IMR-90 (cell line): ENCODE measurements at regions not wholly inside any gene's neighbourhood (a gene's known extent, or its start where the extent isn't known, plus 50 kb on each side); places are given as distances from the start of the nearest gene placed in this dataset.

Experiments
- ATAC-seq: fragments of 200-7000 bp; cut with Tn5 transposase; 2 replicates; pipeline ENCODE4 v1.9.1; 2020; ENCODE audit warnings: low read depth, mild to moderate bottlenecking, moderate library complexity
- BruUV-seq: library from RNA; stranded (reverse); fragments of 400-500 nt; replicated peaks from 2 replicates; lab custom pipeline; 2021; lab: Mats Ljungman, UMichigan
- CTCF ChIA-PET: fragments of 300-600 bp; formaldehyde crosslinking; extraction: SDS; loops from one replicate; lab custom pipeline; 2021; ENCODE audit warnings: antibody characterized with exemption; lab: Yijun Ruan, JAX
- POLR2A ChIA-PET: fragments of 300-600 bp; sonication (Branson Sonifier 250); formaldehyde crosslinking; loops from one replicate; lab custom pipeline; 2022; ENCODE audit warnings: antibody characterized with exemption; ENCODE audit not compliant: unreplicated experiment; lab: Charles Lee
- DNase-seq: peaks from one replicate; pipeline ENCODE4 v3.0.0; 2013
- H2AFZ ChIP-seq: replicated peaks from 2 replicates; pipeline ENCODE3; 2013; ENCODE audit warnings: low read length, mild to moderate bottlenecking; ENCODE audit not compliant: poor library complexity
- H2AK5ac ChIP-seq: 2 replicates; pipeline ENCODE4 v1.6.1; 2013; ENCODE audit warnings: low read depth, low read length, inconsistent platforms
- H2AK9ac ChIP-seq: replicated peaks from 2 replicates; pipeline ENCODE3; 2013; ENCODE audit warnings: mild to moderate bottlenecking, low read depth, low read length, moderate library complexity; ENCODE audit not compliant: poor library complexity
- H2BK120ac ChIP-seq: 2 replicates; pipeline ENCODE4 v1.6.1; 2013; ENCODE audit warnings: low read depth, low read length, inconsistent platforms
- H2BK15ac ChIP-seq: 3 replicates; pipeline ENCODE4 v1.6.1; 2013; ENCODE audit warnings: low read depth, low read length, inconsistent platforms
- H2BK20ac ChIP-seq: 2 replicates; pipeline ENCODE4 v1.6.1; 2013; ENCODE audit warnings: low read depth, mild to moderate bottlenecking, inconsistent platforms, low read length, moderate library complexity
- H2BK5ac ChIP-seq: 2 replicates; pipeline ENCODE4 v1.6.1; 2013; ENCODE audit warnings: mild to moderate bottlenecking, low read depth, low read length, inconsistent platforms; ENCODE audit not compliant: poor library complexity, severe bottlenecking
- H3K14ac ChIP-seq: replicated peaks from 2 replicates; pipeline ENCODE4 v1.6.1; 2013; ENCODE audit warnings: low read depth, low read length, inconsistent platforms
- H3K18ac ChIP-seq: 2 replicates; pipeline ENCODE4 v1.6.1; 2013; ENCODE audit warnings: low read depth, low read length, control low read depth
- H3K23ac ChIP-seq: 2 replicates; pipeline ENCODE4 v1.6.1; 2013; ENCODE audit warnings: low read depth, low read length, inconsistent platforms
- H3K27ac ChIP-seq: 2 replicates; pipeline ENCODE4 v1.5.1; 2013; ENCODE audit warnings: mild to moderate bottlenecking, control low read depth, low read length; ENCODE audit not compliant: insufficient read depth
- H3K27me3 ChIP-seq: 2 replicates; pipeline ENCODE4 v1.6.1; 2013; ENCODE audit warnings: low read length; ENCODE audit not compliant: control insufficient read depth, insufficient read depth
- H3K36me3 ChIP-seq: 2 replicates; pipeline ENCODE4 v1.6.1; 2013; ENCODE audit warnings: low read length, mixed read lengths; ENCODE audit not compliant: control insufficient read depth, insufficient read depth
- H3K4ac ChIP-seq: 2 replicates; pipeline ENCODE4 v1.6.1; 2013; ENCODE audit warnings: low read depth, low read length, inconsistent platforms
- H3K4me1 ChIP-seq: 2 replicates; pipeline ENCODE4 v1.6.1; 2013; ENCODE audit warnings: low read length, mixed read lengths; ENCODE audit not compliant: control insufficient read depth, insufficient read depth
- H3K4me2 ChIP-seq: 2 replicates; pipeline ENCODE4 v1.6.1; 2013; ENCODE audit warnings: low read depth, mild to moderate bottlenecking, control low read depth, low read length, moderate library complexity
- H3K4me3 ChIP-seq: 2 replicates; pipeline ENCODE4 v1.5.1; 2013; ENCODE audit warnings: low read depth, mild to moderate bottlenecking, control low read depth, low read length, moderate library complexity; ENCODE audit not compliant: insufficient read depth
- H3K56ac ChIP-seq: 2 replicates; pipeline ENCODE4 v1.6.1; 2013; ENCODE audit warnings: low read length, inconsistent platforms; ENCODE audit not compliant: insufficient read depth; ENCODE audit errors: extremely low read depth
- H3K79me1 ChIP-seq, 2 experiments: 2 replicates each; pipeline ENCODE4 v1.6.1; 2013; ENCODE audit warnings: low read length in 2 of 2, inconsistent platforms in 1 of 2, low read depth in 1 of 2
- H3K9ac ChIP-seq: 2 replicates; pipeline ENCODE4 v1.6.1; 2013; ENCODE audit warnings: low read depth, low read length, control low read depth
- H3K9me1 ChIP-seq: 2 replicates; pipeline ENCODE4 v1.6.1; 2013; ENCODE audit warnings: low read length, inconsistent platforms; ENCODE audit not compliant: insufficient read depth
- H3K9me3 ChIP-seq: 2 replicates; pipeline ENCODE4 v1.6.1; 2013; ENCODE audit warnings: low read length; ENCODE audit not compliant: control insufficient read depth, insufficient read depth
- H4K20me1 ChIP-seq: 2 replicates; pipeline ENCODE4 v1.6.1; 2013; ENCODE audit warnings: low read length, inconsistent platforms; ENCODE audit not compliant: insufficient read depth
- H4K5ac ChIP-seq: 2 replicates; pipeline ENCODE4 v1.6.1; 2013; ENCODE audit warnings: mild to moderate bottlenecking, low read depth, low read length, control low read depth
- H4K8ac ChIP-seq, 2 experiments: 2 replicates each; pipeline ENCODE4 v1.6.1; 2013; ENCODE audit warnings: low read depth in 2 of 2, low read length in 2 of 2, control low read depth in 1 of 2, inconsistent platforms in 1 of 2
- H4K91ac ChIP-seq: 2 replicates; pipeline ENCODE4 v1.6.1; 2013; ENCODE audit warnings: low read depth, low read length, inconsistent platforms; ENCODE audit not compliant: insufficient read depth
- CHD1 ChIP-seq: IDR thresholded peaks from 2 replicates; pipeline ENCODE4 v1.6.1; 2012; ENCODE audit warnings: low read depth, low read length, improper control_type of control experiment
- FOS ChIP-seq: fragments of 150-350 bp; IDR thresholded peaks from 2 replicates; pipeline ENCODE4 v1.6.1; 2016; ENCODE audit warnings: low read depth, low read length
- MAZ ChIP-seq: IDR thresholded peaks from 2 replicates; pipeline ENCODE4 v1.6.1; 2012; ENCODE audit warnings: low read depth, mild to moderate bottlenecking, low read length, improper control_type of control experiment, moderate library complexity, borderline replicate concordance
- MXI1 ChIP-seq: IDR thresholded peaks from 2 replicates; pipeline ENCODE4 v1.6.1; 2012; ENCODE audit warnings: low read depth, mild to moderate bottlenecking, low read length, moderate library complexity, borderline replicate concordance
- NFE2L2 ChIP-seq: fragments of 150-350 bp; IDR thresholded peaks from 2 replicates; pipeline ENCODE4 v1.6.1; 2016; ENCODE audit warnings: low read depth, mild to moderate bottlenecking, low read length
- POLR2A ChIP-seq: IDR thresholded peaks from 2 replicates; pipeline ENCODE4 v1.6.1; 2012; ENCODE audit warnings: mild to moderate bottlenecking, low read depth, low read length
- RCOR1 ChIP-seq: IDR thresholded peaks from 2 replicates; pipeline ENCODE4 v1.6.1; 2012; ENCODE audit warnings: mild to moderate bottlenecking, low read length, improper control_type of control experiment; ENCODE audit not compliant: insufficient replicate concordance
- RFX5 ChIP-seq: IDR thresholded peaks from 2 replicates; pipeline ENCODE4 v1.8.0; 2012; ENCODE audit warnings: low read depth, mild to moderate bottlenecking, low read length, moderate library complexity
- SMC3 ChIP-seq: fragments of 150-350 bp; IDR thresholded peaks from 2 replicates; pipeline ENCODE4 v1.6.1; 2016; ENCODE audit warnings: low read depth, mild to moderate bottlenecking, antibody characterized with exemption, low read length, moderate library complexity
- WGBS, 2 experiments: methylation state at CpG; one replicate each; pipeline versions ENCODE4 v1.1.5 to v1.1.7; 2013; ENCODE audit warnings: missing lambda C conversion rate in 2 of 2; ENCODE audit not compliant: insufficient read length in 1 of 2; ENCODE audit errors: extremely low coverage in 2 of 2; 5-methylcytosine and 5-hydroxymethylcytosine counted together
- dilution Hi-C: fragments of 300-500 bp; cut with HindIII; formaldehyde crosslinking; loops from one replicate; pipeline ENCODE4 v1.14.3; 2018; ENCODE audit warnings: low sequenced_read_pairs; ENCODE audit not compliant: unreplicated experiment
- in situ Hi-C: fragments of 300-500 bp; cut with MboI; formaldehyde crosslinking; loops from 3 replicates; pipeline ENCODE4 v1.14.3; 2019; ENCODE audit warnings: low sequenced_read_pairs, inconsistent platforms, mixed read lengths
- intact Hi-C: fragments of 100-400 bp; cut with micrococcal nuclease; formaldehyde crosslinking; loops from 2 replicates; pipeline ENCODE4 v1.10.0; 2022
- TF ChIP-seq, protein P1 (sequence below): fragments of 150-350 bp; IDR thresholded peaks from 2 replicates; pipeline ENCODE4 v1.6.1; 2017; ENCODE audit warnings: mild to moderate bottlenecking, antibody characterized with exemption, low read length, low read depth
- TF ChIP-seq, protein P2 (sequence below): conservative IDR thresholded peaks from 2 replicates; pipeline ENCODE4 v1.5.1; 2012; ENCODE audit warnings: mild to moderate bottlenecking, low read depth, low read length, improper control_type of control experiment
- TF ChIP-seq, protein P3 (sequence below): fragments of 150-350 bp; IDR thresholded peaks from 2 replicates; pipeline ENCODE4 v1.6.1; 2016; ENCODE audit warnings: low read depth, mild to moderate bottlenecking, low read length, moderate library complexity, borderline replicate concordance

DNA sequence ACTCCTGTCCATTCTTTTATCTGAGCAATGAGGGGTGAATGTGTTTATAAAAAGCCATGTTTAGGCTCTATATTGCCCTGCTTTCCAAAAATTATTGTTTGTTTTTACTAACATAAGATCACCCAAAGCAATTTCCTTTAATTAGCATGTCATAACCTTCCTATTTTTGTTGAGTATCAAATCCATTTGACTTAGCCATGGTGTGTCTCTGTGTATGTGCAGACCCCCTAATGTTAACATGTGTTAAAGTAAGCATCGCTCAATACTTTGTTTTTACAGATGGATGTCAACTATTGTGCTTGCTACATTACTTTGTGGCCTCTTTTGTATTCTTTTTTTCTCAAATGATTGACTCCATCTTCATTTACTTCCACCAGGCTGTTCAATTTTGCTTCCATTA, 585.4 kb downstream of the USP25 start:
- Histone ChIP-seq H3K27me3 (no peaks in the 10 kb centered on the region), H3K14ac (no peak overlapping the region), H3K4me1 (no peaks in the 10 kb centered on the region), H2AK9ac (no peak overlapping the region), H3K27ac (no peak overlapping the region), H2BK120ac (no peak overlapping the region), H2AK5ac (no peak overlapping the region), H4K8ac (no peak overlapping the region), H3K23ac (no peak overlapping the region), H3K56ac (no peak overlapping the region), H4K5ac (no peak overlapping the region), H3K79me1 (no peaks in the 10 kb centered on the region), H2BK15ac (no peak overlapping the region), H3K9ac (no peak overlapping the region), H2BK5ac (no peak overlapping the region), H4K20me1 (no peaks in the 10 kb centered on the region), H4K91ac (no peak overlapping the region), H2BK20ac (no peak overlapping the region), H3K9me3 (no peaks in the 10 kb centered on the region), H3K4me2 (no peak overlapping the region), H3K4ac (no peak overlapping the region), H3K36me3 (no peaks in the 10 kb centered on the region), H2AFZ (no peak overlapping the region), H3K9me1 (no peaks in the 10 kb centered on the region), H3K4me3 (no peak overlapping the region), H3K18ac (no peak overlapping the region)
- no CpG with 5 or more reads among the region's 1 CpG for WGBS, 2 experiments
- ChIA-PET POLR2A (no interaction called here), CTCF (no interaction called here)
- ATAC-seq: no peak
- no peak for TF ChIP-seq MAZ
- TF ChIP-seq POLR2A: no peak
- no peak for TF ChIP-seq NFE2L2
- TF ChIP-seq FOS: no peak
- no peak for TF ChIP-seq SMC3
- no peak for TF ChIP-seq CHD1
- no peak for TF ChIP-seq RCOR1
- TF ChIP-seq, protein P1, sequence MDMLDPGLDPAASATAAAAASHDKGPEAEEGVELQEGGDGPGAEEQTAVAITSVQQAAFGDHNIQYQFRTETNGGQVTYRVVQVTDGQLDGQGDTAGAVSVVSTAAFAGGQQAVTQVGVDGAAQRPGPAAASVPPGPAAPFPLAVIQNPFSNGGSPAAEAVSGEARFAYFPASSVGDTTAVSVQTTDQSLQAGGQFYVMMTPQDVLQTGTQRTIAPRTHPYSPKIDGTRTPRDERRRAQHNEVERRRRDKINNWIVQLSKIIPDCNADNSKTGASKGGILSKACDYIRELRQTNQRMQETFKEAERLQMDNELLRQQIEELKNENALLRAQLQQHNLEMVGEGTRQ: no peak
- TF ChIP-seq, protein P2, sequence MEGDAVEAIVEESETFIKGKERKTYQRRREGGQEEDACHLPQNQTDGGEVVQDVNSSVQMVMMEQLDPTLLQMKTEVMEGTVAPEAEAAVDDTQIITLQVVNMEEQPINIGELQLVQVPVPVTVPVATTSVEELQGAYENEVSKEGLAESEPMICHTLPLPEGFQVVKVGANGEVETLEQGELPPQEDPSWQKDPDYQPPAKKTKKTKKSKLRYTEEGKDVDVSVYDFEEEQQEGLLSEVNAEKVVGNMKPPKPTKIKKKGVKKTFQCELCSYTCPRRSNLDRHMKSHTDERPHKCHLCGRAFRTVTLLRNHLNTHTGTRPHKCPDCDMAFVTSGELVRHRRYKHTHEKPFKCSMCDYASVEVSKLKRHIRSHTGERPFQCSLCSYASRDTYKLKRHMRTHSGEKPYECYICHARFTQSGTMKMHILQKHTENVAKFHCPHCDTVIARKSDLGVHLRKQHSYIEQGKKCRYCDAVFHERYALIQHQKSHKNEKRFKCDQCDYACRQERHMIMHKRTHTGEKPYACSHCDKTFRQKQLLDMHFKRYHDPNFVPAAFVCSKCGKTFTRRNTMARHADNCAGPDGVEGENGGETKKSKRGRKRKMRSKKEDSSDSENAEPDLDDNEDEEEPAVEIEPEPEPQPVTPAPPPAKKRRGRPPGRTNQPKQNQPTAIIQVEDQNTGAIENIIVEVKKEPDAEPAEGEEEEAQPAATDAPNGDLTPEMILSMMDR: no peak
- TF ChIP-seq MXI1: no peak
- TF ChIP-seq RFX5: no peak
- TF ChIP-seq, protein P3, sequence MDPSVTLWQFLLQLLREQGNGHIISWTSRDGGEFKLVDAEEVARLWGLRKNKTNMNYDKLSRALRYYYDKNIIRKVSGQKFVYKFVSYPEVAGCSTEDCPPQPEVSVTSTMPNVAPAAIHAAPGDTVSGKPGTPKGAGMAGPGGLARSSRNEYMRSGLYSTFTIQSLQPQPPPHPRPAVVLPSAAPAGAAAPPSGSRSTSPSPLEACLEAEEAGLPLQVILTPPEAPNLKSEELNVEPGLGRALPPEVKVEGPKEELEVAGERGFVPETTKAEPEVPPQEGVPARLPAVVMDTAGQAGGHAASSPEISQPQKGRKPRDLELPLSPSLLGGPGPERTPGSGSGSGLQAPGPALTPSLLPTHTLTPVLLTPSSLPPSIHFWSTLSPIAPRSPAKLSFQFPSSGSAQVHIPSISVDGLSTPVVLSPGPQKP: no peak
- BruUV-seq: no TSS peak
- dilution Hi-C loops: no loop called here
- no peak for DNase-seq
- intact Hi-C loops: no loop called here
- in situ Hi-C loops: no loop called here
